ENCODE measurements at regions not wholly inside any gene's neighbourhood (a gene's known extent, or its start where the extent isn't known, plus 50 kb on each side); places are given as distances from the start of the nearest gene placed in this dataset.
"Not testable (repeated sequence)": the region's sequence is repeated elsewhere in the genome, so short reads cannot be mapped to it uniquely, and the experiment has no call there.

DNA sequence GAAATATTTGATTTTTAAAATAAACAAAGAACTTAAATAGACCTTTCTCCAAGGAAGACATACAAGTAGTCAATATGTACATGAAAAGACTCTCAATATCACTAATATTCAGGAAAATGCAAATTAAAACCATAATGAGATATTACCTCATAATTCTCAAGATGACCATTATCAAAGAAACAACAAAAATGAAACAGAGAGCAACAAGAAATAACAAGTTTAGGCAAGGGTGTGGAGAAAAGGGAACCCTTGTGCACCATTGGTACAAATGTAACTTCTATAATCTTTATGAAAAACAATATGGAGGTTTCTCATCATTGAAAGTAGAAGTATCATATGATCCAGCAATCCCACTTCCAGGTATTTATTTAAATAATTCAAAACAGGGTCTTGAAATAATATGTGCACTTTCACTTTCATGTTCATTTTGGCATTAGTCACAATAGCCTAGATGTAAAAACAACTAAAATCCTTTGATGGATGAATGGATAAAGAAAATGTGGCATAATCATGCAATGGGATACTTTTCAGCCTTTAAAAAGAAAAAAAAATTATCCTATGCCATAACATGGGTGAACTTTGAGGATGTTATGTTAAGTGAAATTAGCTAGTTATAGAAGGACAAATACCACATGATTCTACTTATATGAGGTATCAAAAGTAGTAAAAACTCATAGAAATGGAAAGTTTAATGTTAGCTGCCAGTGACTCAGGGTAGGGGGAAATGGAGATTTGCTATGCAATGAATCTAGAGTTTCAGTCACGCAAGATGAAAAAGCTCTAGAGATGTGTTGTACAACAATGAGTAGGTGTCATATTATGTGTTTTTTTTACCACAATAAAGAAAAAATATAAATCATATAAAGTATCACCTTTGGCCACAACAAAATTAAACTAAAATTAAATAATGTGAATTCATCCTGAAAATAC lies 114.5 kb upstream of the LYPLAL1 start:
- ChIA-PET CTCF (no interaction called here), POLR2A (no interaction called here)
- Mint-ChIP-seq H3K4me1 (no peaks in the 10 kb centered on the region), H3K36me3 (ENCODE audit: low read depth) (no peaks in the 10 kb centered on the region), H3K27me3 (no peaks in the 10 kb centered on the region), H3K9me3 (no peaks in the 10 kb centered on the region), H3K4me3 (no peak overlapping the region), H3K27ac (no peak overlapping the region)
- DNase-seq = no peak

DNA sequence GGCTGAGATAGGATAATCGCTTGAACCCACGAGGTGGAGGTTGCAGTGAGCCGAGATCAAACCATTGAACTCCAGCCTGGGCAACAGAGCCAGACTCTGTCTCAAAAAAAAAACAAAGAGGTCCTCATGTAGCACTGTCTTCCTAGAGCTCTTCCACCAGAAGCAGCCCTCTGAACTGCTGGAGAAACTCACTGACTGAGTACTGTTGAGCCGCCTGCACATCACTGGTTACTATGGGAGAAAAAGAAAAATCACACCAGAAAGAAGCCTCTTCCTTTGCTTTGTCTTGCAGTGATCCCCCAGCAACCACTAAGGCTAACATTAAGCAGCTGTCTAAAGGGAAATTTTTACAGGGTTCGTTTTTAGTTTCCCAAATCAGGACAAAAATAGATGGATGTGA lies 112.9 kb upstream of the LYPLAL1 start:
- Mint-ChIP-seq H3K36me3 (ENCODE audit: low read depth) (no peaks in the 10 kb centered on the region), H3K4me1 (no peaks in the 10 kb centered on the region), H3K27me3 (no peaks in the 10 kb centered on the region), H3K4me3 (no peak overlapping the region), H3K27ac (no peak overlapping the region), H3K9me3 (no peaks in the 10 kb centered on the region)
- no peak for DNase-seq
- ChIA-PET POLR2A (no interaction called here), CTCF (no interaction called here)

DNA sequence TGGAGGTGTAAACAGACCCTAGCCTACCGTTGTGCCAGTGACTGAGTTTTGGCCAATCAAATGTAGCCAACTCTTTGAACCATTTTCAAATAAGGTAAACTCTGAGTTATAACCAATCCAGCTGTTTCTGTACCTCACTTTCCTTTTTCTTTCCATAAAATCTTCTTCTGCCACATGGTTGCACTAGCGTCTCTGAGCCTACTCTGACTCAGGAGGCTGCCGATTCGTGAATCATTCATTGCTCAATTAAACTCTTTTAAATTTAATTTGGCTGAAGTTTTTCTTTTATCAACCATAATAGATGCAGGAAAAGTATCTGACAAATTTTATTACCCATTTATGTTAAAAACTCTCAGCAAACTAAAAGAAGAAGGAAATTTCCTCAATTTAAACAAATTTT lies 111.5 kb upstream of the LYPLAL1 start:
- no peaks in the 10 kb centered on the region for H3K9me3 Mint-ChIP-seq
- H3K27me3 Mint-ChIP-seq = no peaks in the 10 kb centered on the region

DNA sequence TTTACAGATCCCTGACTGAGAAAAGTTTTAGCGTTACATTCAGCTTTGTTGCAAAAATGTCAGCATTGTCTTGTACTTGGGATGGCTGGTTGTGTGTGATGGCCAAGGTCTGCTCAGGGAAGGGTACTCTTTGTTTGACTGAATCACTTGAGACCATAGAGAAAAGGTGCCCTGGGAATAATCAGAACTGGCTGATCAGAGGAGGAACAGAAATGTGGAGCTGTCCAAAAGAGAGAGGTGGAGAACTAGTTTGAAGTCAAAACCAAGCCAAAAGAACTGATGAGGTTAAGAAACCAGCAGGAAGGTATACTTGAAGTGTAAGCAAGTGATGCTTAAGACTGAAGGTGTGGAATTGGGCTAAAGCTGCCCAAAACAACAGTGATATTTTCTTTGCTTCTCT lies 107.6 kb upstream of the LYPLAL1 start:
- Mint-ChIP-seq H3K4me1 (no peaks in the 10 kb centered on the region), H3K27me3 (no peaks in the 10 kb centered on the region), H3K27ac (no peak overlapping the region), H3K9me3 (no peaks in the 10 kb centered on the region), H3K36me3 (ENCODE audit: low read depth) (no peaks in the 10 kb centered on the region), H3K4me3 (no peak overlapping the region)
- CTCF ChIA-PET = no interaction called here
- no peak for DNase-seq
- POLR2A ChIA-PET = no interaction called here

More for the DNA sequence above, 111.5 kb upstream of the LYPLAL1 start:
- H3K4me1 Mint-ChIP-seq = no peaks in the 10 kb centered on the region
- CTCF ChIA-PET = no interaction called here
- H3K4me3 Mint-ChIP-seq = no peak overlapping the region
- POLR2A ChIA-PET = no interaction called here
- H3K27ac Mint-ChIP-seq = no peak overlapping the region
- no peak for DNase-seq
- H3K36me3 Mint-ChIP-seq (ENCODE audit: low read depth) = no peaks in the 10 kb centered on the region

DNA sequence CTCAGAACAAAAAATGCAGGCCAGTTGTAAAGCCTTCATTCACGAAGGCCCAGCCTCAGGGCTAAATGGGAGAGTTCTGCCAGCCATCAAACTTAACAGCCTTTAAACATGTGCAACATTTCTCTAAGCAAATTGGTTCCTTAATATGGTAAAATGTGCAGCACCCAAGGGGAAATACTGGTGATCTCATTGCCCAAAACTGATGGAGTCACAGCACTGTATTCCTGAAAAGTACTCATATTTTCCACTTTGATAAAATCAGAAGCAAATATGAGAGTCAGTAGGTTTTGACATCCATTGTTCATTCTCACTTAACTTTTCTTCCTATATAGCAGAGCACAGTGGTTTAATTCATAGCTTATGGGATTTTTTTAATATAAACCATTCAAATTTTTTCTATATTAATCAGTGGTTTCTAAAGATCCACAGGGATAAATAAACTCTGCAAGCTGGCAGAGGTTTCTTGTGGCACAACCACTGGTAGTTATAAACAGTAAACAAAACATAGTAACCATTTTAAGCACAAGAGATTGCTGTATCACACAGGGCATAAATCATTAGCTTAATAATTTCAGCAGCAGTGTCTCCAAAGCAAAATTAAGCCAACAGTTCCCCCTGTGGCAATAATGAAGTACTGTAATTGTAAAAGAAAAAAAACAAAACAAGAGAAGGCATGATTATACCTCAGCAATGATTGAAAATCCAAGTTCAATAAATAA lies 106.9 kb upstream of the LYPLAL1 start:
- ChIA-PET POLR2A (no interaction called here), CTCF (no interaction called here)
- Mint-ChIP-seq H3K27me3 (no peaks in the 10 kb centered on the region), H3K4me3 (no peak overlapping the region), H3K4me1 (no peaks in the 10 kb centered on the region), H3K9me3 (no peaks in the 10 kb centered on the region), H3K36me3 (ENCODE audit: low read depth) (no peaks in the 10 kb centered on the region), H3K27ac (no peak overlapping the region)
- DNase-seq = no peak

DNA sequence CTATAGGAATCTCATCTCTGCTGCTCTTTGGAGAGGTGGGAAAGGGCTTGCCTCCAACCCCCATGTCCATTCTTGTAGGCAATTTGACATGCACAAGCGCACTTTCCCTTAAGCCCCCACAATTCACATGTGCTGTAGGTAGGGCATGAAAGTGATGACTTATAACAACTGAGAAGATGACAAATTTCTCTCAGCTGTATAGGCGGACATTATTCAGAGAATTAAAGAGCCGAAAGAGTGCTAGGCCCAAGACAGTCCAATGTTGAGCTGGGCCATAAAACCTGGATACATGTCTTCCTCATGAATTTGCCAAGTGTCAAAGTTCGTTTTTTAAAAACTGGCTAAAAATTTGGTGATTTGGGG lies 106.3 kb upstream of the LYPLAL1 start:
- Mint-ChIP-seq H3K27ac (no peak overlapping the region), H3K9me3 (no peaks in the 10 kb centered on the region), H3K27me3 (no peaks in the 10 kb centered on the region), H3K4me1 (no peaks in the 10 kb centered on the region), H3K4me3 (no peak overlapping the region), H3K36me3 (ENCODE audit: low read depth) (no peaks in the 10 kb centered on the region)
- ChIA-PET POLR2A (no interaction called here), CTCF (no interaction called here)
- DNase-seq = no peak

DNA sequence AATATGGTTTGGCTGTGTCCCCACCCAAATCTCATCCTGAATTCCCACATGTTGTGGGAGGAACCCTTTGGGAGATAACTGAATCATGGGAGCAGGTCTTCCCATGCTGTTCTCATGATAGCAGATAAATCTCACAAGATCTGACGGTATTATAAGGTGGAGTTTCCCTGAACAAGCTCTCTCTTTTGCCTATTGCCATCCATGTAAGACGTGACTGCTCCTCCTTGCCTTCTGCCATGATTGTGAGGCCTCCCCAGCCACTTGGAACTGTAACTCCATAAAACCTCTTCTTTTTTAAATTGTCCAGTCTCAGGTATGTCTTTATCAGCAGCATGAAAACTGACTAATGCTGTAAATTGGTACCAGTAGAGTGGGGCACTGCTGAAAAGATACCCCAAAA lies 103.3 kb upstream of the LYPLAL1 start:
- not testable (repeated sequence) for H3K9me3 Mint-ChIP-seq, H3K27ac Mint-ChIP-seq

DNA sequence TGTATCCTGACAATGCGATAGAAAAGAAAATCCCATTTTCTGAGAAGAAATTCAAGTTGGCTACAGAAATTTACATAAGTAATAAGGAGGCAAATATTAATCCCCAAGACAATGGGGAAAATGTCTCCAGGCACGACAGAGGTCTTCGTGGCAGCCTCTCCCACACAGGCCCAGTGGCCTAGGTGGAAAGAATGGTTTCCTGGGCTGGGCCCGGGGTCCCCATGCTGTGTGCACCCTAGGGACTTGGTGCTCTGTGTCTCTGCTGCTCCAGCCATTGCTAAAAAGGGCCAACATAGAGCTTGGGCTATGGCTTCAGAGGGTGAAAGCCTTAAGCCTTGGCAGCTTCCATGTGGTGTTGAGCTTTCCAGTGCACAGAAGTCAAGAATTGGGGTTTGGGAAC lies 102.5 kb upstream of the LYPLAL1 start:
- H3K27ac Mint-ChIP-seq = no peak overlapping the region
- CTCF ChIA-PET = no interaction called here
- H3K9me3 Mint-ChIP-seq = no peaks in the 10 kb centered on the region
- H3K27me3 Mint-ChIP-seq = no peaks in the 10 kb centered on the region
- H3K36me3 Mint-ChIP-seq (ENCODE audit: low read depth) = no peaks in the 10 kb centered on the region
- no peak overlapping the region for H3K4me3 Mint-ChIP-seq
- no peak for DNase-seq
- POLR2A ChIA-PET = no interaction called here
- H3K4me1 Mint-ChIP-seq = no peaks in the 10 kb centered on the region

More for the DNA sequence above, 103.3 kb upstream of the LYPLAL1 start:
- H3K4me3 Mint-ChIP-seq; DNase-seq; H3K36me3 Mint-ChIP-seq (ENCODE audit: low read depth); POLR2A ChIA-PET; H3K27me3 Mint-ChIP-seq; H3K4me1 Mint-ChIP-seq; CTCF ChIA-PET: not testable (repeated sequence)

DNA sequence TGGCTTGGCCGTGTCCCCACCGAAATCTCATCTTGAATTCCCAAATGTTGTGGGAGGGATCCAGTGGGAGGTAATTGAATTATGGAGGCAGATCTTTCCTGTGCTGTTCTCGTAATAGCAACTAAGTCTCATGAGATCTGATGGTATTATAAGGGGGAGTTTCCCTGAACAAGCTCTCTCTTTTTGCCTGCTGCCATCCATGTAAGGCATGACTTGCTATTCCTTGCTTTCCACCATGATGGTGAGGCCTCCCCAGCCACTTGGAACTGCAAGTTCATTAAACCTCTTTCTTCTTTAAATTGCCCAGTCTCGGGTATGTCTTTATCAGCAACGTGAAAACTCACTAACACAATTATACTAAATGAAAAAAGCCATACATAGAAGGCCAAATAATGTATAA lies 101.3 kb upstream of the LYPLAL1 start:
- Mint-ChIP-seq H3K4me1 (no peaks in the 10 kb centered on the region), H3K9me3 (no peaks in the 10 kb centered on the region), H3K4me3 (no peak overlapping the region), H3K27ac (no peak overlapping the region), H3K36me3 (ENCODE audit: low read depth) (no peaks in the 10 kb centered on the region), H3K27me3 (no peaks in the 10 kb centered on the region)
- ChIA-PET CTCF (no interaction called here), POLR2A (no interaction called here)
- DNase-seq = no peak

DNA sequence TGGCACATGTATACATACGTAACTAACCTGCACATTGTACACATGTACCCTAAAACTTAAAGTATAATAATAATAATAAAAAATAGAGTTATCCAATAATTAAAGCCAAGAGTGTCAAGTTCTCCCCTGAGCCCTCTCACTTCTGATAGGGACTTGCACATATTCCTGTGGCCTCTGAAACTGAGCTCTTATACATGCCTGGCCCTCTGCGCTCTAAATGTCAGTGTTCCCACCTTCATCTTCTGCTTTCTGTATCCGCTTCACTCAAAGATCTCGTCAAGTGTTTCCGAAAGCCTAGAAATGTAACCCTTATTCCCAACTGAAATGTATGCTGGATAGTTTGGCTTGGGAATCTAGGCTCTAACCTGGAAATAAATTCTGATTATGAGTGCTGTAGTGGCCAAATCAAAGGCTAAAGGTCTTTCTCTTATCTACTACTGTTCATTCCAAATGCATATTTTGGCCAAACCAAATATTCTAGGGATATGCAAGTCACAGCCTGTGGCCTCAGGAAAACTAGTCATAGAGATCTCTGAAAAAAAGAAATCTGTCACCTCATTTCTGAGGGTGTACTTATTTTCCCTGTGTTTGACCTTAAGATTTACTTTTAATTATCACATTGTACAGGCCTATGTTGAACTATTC lies 99.5 kb upstream of the LYPLAL1 start:
- Mint-ChIP-seq H3K36me3 (ENCODE audit: low read depth) (no peaks in the 10 kb centered on the region), H3K27ac (no peak overlapping the region), H3K4me1 (no peaks in the 10 kb centered on the region), H3K9me3 (no peaks in the 10 kb centered on the region), H3K4me3 (no peak overlapping the region), H3K27me3 (no peaks in the 10 kb centered on the region)
- ChIA-PET CTCF (no interaction called here), POLR2A (no interaction called here)
- DNase-seq = no peak

DNA sequence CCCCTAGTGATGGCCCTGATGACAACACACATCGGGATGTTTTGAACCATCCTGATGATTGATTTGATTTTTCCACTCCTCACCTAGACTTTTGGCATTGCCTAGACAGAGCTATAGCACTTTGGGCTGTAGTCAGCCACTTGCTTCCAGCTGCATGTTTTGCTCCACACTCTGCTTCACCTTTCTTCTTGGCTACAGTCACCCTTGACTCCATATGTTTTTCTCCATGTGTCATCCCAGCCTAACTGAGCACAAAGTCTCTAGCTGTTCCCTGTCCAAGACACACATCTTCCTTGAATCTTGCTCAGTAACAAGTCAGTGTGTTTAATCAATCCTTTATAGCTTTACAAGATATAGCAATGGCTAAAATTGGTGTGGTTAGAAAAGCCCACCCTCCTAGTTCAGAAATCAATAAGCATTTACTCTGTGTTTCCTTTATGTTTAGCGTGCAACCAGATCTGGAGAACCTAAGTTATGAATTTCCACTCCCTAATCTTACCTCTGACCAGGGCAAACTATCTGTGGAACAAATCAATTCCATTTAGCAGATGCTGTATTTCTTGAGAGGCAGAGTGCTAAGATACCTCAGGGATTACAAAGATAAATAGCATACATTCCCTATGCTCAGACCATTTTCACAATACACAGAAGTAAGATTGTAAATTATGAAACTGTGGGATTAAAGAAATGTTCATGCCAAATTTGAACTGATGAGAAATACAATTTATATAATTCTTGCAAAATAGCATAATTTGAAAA lies 98.4 kb upstream of the LYPLAL1 start:
- no peaks in the 10 kb centered on the region for H3K36me3 Mint-ChIP-seq (ENCODE audit: low read depth)
- H3K4me1 Mint-ChIP-seq = no peaks in the 10 kb centered on the region
- DNase-seq = no peak
- H3K27me3 Mint-ChIP-seq = no peaks in the 10 kb centered on the region
- no peaks in the 10 kb centered on the region for H3K9me3 Mint-ChIP-seq
- no peak overlapping the region for H3K27ac Mint-ChIP-seq
- ChIA-PET POLR2A (no interaction called here), CTCF (no interaction called here)
- H3K4me3 Mint-ChIP-seq = no peak overlapping the region

DNA sequence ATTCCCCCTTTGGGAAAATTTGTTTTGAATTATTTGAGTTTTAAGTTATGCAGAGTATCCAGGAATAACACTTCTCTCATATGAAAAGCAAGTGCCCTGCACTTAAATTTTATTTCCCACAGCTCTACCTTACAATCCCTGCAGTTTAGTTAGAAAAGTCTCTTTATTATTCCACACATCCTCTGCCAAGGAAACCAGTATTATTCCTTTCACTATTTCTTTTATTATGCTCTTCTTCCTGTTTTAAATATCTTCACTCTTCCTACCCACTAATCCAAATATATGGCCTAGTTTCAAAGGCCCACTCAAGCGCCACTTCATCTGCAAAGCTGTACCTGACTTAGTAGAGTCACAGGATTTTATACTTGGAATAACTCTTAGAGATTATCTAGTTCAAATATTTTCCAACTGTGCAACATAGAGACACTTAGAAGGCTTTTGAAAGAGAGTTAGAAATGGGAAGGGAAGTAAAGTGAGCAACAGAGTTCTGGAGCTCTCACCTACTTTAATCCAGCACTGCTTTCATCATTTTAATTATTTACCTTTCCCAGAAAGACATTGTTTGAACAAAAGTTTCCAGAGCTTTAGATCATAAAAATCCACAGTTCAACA lies 97.2 kb upstream of the LYPLAL1 start:
- no peak for DNase-seq
- Mint-ChIP-seq H3K4me3 (no peak overlapping the region), H3K36me3 (ENCODE audit: low read depth) (no peaks in the 10 kb centered on the region), H3K27ac (no peak overlapping the region), H3K9me3 (no peaks in the 10 kb centered on the region), H3K27me3 (no peaks in the 10 kb centered on the region), H3K4me1 (no peaks in the 10 kb centered on the region)
- POLR2A ChIA-PET = no interaction called here
- CTCF ChIA-PET = no interaction called here

DNA sequence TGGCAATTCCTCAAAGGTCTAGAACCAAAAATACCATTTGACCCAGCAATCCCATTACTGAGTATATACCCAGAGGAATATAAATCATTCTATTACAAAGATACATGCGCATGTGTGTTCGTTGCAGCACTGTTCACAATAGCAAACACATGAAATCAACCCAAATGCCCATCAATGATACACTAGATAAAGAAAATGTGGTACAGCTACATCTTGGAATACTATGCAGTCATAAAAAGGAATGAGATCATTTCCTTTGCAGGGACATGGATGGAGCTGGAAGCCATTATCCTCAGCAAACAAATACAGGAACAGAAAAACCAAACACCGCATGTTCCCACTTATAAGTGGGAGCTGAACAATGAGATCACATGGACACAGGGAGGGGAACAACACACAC lies 95.9 kb upstream of the LYPLAL1 start:
- H3K4me1 Mint-ChIP-seq; H3K36me3 Mint-ChIP-seq (ENCODE audit: low read depth); POLR2A ChIA-PET; H3K27ac Mint-ChIP-seq; CTCF ChIA-PET; H3K9me3 Mint-ChIP-seq; DNase-seq; H3K27me3 Mint-ChIP-seq; H3K4me3 Mint-ChIP-seq: not testable (repeated sequence)
